Breast epithelium (tissue), 3 donors: ENCODE measurements at regions not wholly inside any gene's neighbourhood (a gene's known extent, or its start where the extent isn't known, plus 50 kb on each side); places are given as distances from the start of the nearest gene placed in this dataset.

ENCODE experiments used
- CTCF ChIP-seq, 3 donors: fragments of 450-650 bp; IDR thresholded peaks; one replicate each; pipeline ENCODE4 v1.5.1; 2016 to 2017; ENCODE audit warnings: antibody characterized with exemption in 3 of 3, mild to moderate bottlenecking in 3 of 3, moderate library complexity in 3 of 3
- POLR2A ChIP-seq: fragments of 450-650 bp; IDR thresholded peaks from one replicate; pipeline ENCODE4 v1.6.1; 2016; ENCODE audit warnings: antibody characterized with exemption, mild to moderate bottlenecking, moderate library complexity
- POLR2AphosphoS5 ChIP-seq, 3 donors: sonication (generic); formaldehyde crosslinking; IDR thresholded peaks; one replicate each; pipeline ENCODE4 v1.6.1; 2017; ENCODE audit warnings: antibody characterized with exemption in 3 of 3

GRCh38 chr1:34276606-34277005 is 99.9 kb downstream of the C1orf94 start:
- TF ChIP-seq CTCF (IDR thresholded peaks at IDR 0.05) = no peak
- TF ChIP-seq POLR2A = no peak
- TF ChIP-seq POLR2AphosphoS5 (IDR thresholded peaks at IDR 0.05) = no peak
